ENCODE measurements at regions not wholly inside any gene's neighbourhood (a gene's known extent, or its start where the extent isn't known, plus 50 kb on each side); places are given as distances from the start of the nearest gene placed in this dataset.

GRCh38 chr1:70517444-70517843 is 106.4 kb downstream of the CTH start:
- Histone ChIP-seq H3K27ac (ENCODE audit: low read depth, low read length) (no peak overlapping the region), H2AFZ (ENCODE audit: low read length, unreplicated experiment) (no peak overlapping the region), H3K27me3 (ENCODE audit: insufficient read depth, low read length) (no peaks in the 10 kb centered on the region), H3K79me2 (ENCODE audit: control insufficient read depth, insufficient read depth, low read length, unreplicated experiment) (no peaks in the 10 kb centered on the region), H3K36me3 (ENCODE audit: insufficient read depth, low read length) (no peaks in the 10 kb centered on the region), H3K4me3 (ENCODE audit: low read depth, low read length) (no peak overlapping the region), H3K4me1 (ENCODE audit: control insufficient read depth, insufficient read depth, low read length, unreplicated experiment) (no peaks in the 10 kb centered on the region)

- H3K4me3 ChIP-seq (ENCODE audit: low read depth, low read length), result no peak overlapping the region
- H2AFZ ChIP-seq (ENCODE audit: low read length, unreplicated experiment), result no peak overlapping the region
- no peak overlapping the region for H3K27ac ChIP-seq (ENCODE audit: low read depth, low read length)
- H3K4me1 ChIP-seq (ENCODE audit: control insufficient read depth, insufficient read depth, low read length, unreplicated experiment), result no peaks in the 10 kb centered on the region
- no peaks in the 10 kb centered on the region for H3K36me3 ChIP-seq (ENCODE audit: insufficient read depth, low read length)
- no peaks in the 10 kb centered on the region for H3K79me2 ChIP-seq (ENCODE audit: control insufficient read depth, insufficient read depth, low read length, unreplicated experiment)
- no peaks in the 10 kb centered on the region for H3K27me3 ChIP-seq (ENCODE audit: insufficient read depth, low read length)
Measured at GRCh38 chr1:70518106-70518505, 107.0 kb downstream of the CTH start.

- Histone ChIP-seq H2AFZ (ENCODE audit: low read length, unreplicated experiment) (no peak overlapping the region), H3K4me1 (ENCODE audit: control insufficient read depth, insufficient read depth, low read length, unreplicated experiment) (no peaks in the 10 kb centered on the region)
Measured at GRCh38 chr1:70528590-70529333, 117.7 kb downstream of the CTH start.

GRCh38 chr1:70536708-70537366 is 125.8 kb downstream of the CTH start:
- no peak overlapping the region for H3K4me3 ChIP-seq (ENCODE audit: low read depth, low read length)
- no peaks in the 10 kb centered on the region for H3K79me2 ChIP-seq (ENCODE audit: control insufficient read depth, insufficient read depth, low read length, unreplicated experiment)
- no peak overlapping the region for H2AFZ ChIP-seq (ENCODE audit: low read length, unreplicated experiment)

More at GRCh38 chr1:70528590-70529333, 117.7 kb downstream of the CTH start:
- H3K27me3 ChIP-seq (ENCODE audit: insufficient read depth, low read length), result peaks cover 17% of the 10 kb centered on the region; the same call in 1 of the 2 replicates
- H3K4me3 ChIP-seq (ENCODE audit: low read depth, low read length), result no peak overlapping the region
- no peaks in the 10 kb centered on the region for H3K79me2 ChIP-seq (ENCODE audit: control insufficient read depth, insufficient read depth, low read length, unreplicated experiment)
- no peak overlapping the region for H3K27ac ChIP-seq (ENCODE audit: low read depth, low read length)
- H3K36me3 ChIP-seq (ENCODE audit: insufficient read depth, low read length), result no peaks in the 10 kb centered on the region

GRCh38 chr1:70537788-70538187 is 126.7 kb downstream of the CTH start:
- H2AFZ ChIP-seq (ENCODE audit: low read length, unreplicated experiment), result no peak overlapping the region

More at GRCh38 chr1:70536708-70537366, 125.8 kb downstream of the CTH start:
- Histone ChIP-seq H3K4me1 (ENCODE audit: control insufficient read depth, insufficient read depth, low read length, unreplicated experiment) (no peaks in the 10 kb centered on the region), H3K36me3 (ENCODE audit: insufficient read depth, low read length) (no peaks in the 10 kb centered on the region), H3K27ac (ENCODE audit: low read depth, low read length) (no peak overlapping the region), H3K27me3 (ENCODE audit: insufficient read depth, low read length) (peaks cover 34% of the 10 kb centered on the region)

GRCh38 chr1:70542030-70542429 is 131.0 kb downstream of the CTH start:
- no peak overlapping the region for H3K4me3 ChIP-seq (ENCODE audit: low read depth, low read length)
- H3K36me3 ChIP-seq (ENCODE audit: insufficient read depth, low read length), result no peaks in the 10 kb centered on the region
- H3K27me3 ChIP-seq (ENCODE audit: insufficient read depth, low read length), result peaks cover 14% of the 10 kb centered on the region; the same call in 1 of the 2 replicates
- H3K27ac ChIP-seq (ENCODE audit: low read depth, low read length), result no peak overlapping the region
- no peaks in the 10 kb centered on the region for H3K4me1 ChIP-seq (ENCODE audit: control insufficient read depth, insufficient read depth, low read length, unreplicated experiment)
- H3K79me2 ChIP-seq (ENCODE audit: control insufficient read depth, insufficient read depth, low read length, unreplicated experiment), result no peaks in the 10 kb centered on the region
- no peak overlapping the region for H2AFZ ChIP-seq (ENCODE audit: low read length, unreplicated experiment)

More at GRCh38 chr1:70537788-70538187, 126.7 kb downstream of the CTH start:
- H3K4me3 ChIP-seq (ENCODE audit: low read depth, low read length), result no peak overlapping the region
- no peaks in the 10 kb centered on the region for H3K79me2 ChIP-seq (ENCODE audit: control insufficient read depth, insufficient read depth, low read length, unreplicated experiment)
- no peaks in the 10 kb centered on the region for H3K36me3 ChIP-seq (ENCODE audit: insufficient read depth, low read length)
- H3K4me1 ChIP-seq (ENCODE audit: control insufficient read depth, insufficient read depth, low read length, unreplicated experiment), result no peaks in the 10 kb centered on the region
- no peak overlapping the region for H3K27ac ChIP-seq (ENCODE audit: low read depth, low read length)
- H3K27me3 ChIP-seq (ENCODE audit: insufficient read depth, low read length), result peaks cover 27% of the 10 kb centered on the region

DNA sequence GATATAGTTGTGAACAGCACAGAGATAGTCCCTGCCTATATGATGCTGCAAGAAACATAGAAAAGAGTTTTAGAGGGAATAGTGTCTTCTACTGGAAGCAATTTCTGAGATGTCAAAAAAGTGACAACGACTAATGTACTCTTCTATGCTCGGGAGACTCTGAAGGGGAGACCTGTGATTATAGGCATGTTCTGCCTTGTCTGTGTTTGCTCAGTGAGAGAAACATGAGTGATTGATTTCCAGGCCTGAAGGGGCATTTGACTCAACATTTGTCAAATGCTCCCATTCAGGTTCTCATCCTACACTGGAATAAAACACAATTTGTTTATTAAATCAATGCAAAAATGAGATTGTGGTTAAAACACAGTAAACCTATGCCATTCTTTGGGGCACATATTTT is 131.8 kb downstream of the CTH start:
- H3K4me1 ChIP-seq (ENCODE audit: control insufficient read depth, insufficient read depth, low read length, unreplicated experiment), result no peaks in the 10 kb centered on the region
- H3K4me3 ChIP-seq (ENCODE audit: low read depth, low read length), result no peak overlapping the region
- peaks cover 16% of the 10 kb centered on the region; the same call in 1 of the 2 replicates for H3K27me3 ChIP-seq (ENCODE audit: insufficient read depth, low read length)
- H3K27ac ChIP-seq (ENCODE audit: low read depth, low read length), result no peak overlapping the region
- no peaks in the 10 kb centered on the region for H3K79me2 ChIP-seq (ENCODE audit: control insufficient read depth, insufficient read depth, low read length, unreplicated experiment)
- no peak overlapping the region for H2AFZ ChIP-seq (ENCODE audit: low read length, unreplicated experiment)
- H3K36me3 ChIP-seq (ENCODE audit: insufficient read depth, low read length), result no peaks in the 10 kb centered on the region

- H3K27me3 ChIP-seq (ENCODE audit: insufficient read depth, low read length), result peaks cover 22% of the 10 kb centered on the region
- no peak overlapping the region for H2AFZ ChIP-seq (ENCODE audit: low read length, unreplicated experiment)
Measured at GRCh38 chr1:70546726-70547125, 135.7 kb downstream of the CTH start.

DNA sequence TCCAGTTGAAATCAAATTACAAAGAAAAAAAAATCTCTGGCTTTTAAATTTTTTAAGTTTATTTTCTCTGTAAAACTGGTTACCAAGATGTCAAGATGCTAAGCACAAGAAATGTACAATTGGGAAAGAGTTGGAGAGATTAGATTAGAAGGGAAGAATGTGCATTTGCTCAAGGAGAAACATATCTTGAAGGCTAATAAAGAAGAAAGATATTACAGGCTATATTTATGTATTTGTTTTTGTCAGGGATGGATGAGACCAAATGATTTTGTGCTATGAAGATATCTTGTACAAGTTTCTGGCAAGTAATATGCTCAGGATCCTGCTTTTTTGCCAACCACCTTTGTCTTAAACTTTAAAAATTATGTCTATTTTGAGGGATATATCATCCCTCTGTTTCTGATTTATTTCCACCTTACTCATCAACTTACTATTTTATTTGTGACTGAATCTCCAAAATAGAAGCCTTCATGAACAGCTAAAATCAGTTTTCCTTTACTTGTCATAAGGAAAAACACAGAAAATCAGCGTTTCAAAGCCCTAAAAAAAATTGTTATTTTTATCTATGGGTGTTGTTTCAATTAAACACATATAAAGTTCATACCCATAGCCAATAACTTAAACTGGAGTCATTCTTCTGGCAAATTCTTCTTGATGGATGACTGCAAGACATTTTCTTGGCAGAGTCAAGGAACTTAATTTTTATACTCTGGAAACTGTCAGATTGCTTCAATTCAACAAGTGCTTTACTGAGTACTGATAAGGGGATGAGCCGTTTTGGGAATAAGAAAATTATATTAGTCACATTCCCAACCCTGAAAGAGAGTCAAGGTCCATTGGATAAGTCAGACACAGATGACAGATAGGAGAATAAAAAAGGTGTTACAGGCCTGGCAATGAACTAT is 141.8 kb downstream of the CTH start:
- Histone ChIP-seq H3K4me1 (ENCODE audit: control insufficient read depth, insufficient read depth, low read length, unreplicated experiment) (no peaks in the 10 kb centered on the region), H3K79me2 (ENCODE audit: control insufficient read depth, insufficient read depth, low read length, unreplicated experiment) (no peaks in the 10 kb centered on the region), H3K27ac (ENCODE audit: low read depth, low read length) (no peak overlapping the region), H3K27me3 (ENCODE audit: insufficient read depth, low read length) (peaks cover 52% of the 10 kb centered on the region), H3K36me3 (ENCODE audit: insufficient read depth, low read length) (no peaks in the 10 kb centered on the region), H3K4me3 (ENCODE audit: low read depth, low read length) (no peak overlapping the region), H2AFZ (ENCODE audit: low read length, unreplicated experiment) (no peak overlapping the region)

More at GRCh38 chr1:70546726-70547125, 135.7 kb downstream of the CTH start:
- Histone ChIP-seq H3K79me2 (ENCODE audit: control insufficient read depth, insufficient read depth, low read length, unreplicated experiment) (no peaks in the 10 kb centered on the region), H3K27ac (ENCODE audit: low read depth, low read length) (no peak overlapping the region), H3K4me1 (ENCODE audit: control insufficient read depth, insufficient read depth, low read length, unreplicated experiment) (no peaks in the 10 kb centered on the region), H3K36me3 (ENCODE audit: insufficient read depth, low read length) (no peaks in the 10 kb centered on the region), H3K4me3 (ENCODE audit: low read depth, low read length) (no peak overlapping the region)

- H3K36me3 ChIP-seq (ENCODE audit: insufficient read depth, low read length), result no peaks in the 10 kb centered on the region
- H3K27ac ChIP-seq (ENCODE audit: low read depth, low read length), result no peak overlapping the region
- H3K4me3 ChIP-seq (ENCODE audit: low read depth, low read length), result no peak overlapping the region
- peaks cover 47% of the 10 kb centered on the region for H3K27me3 ChIP-seq (ENCODE audit: insufficient read depth, low read length)
- no peak overlapping the region for H2AFZ ChIP-seq (ENCODE audit: low read length, unreplicated experiment)
- no peaks in the 10 kb centered on the region for H3K4me1 ChIP-seq (ENCODE audit: control insufficient read depth, insufficient read depth, low read length, unreplicated experiment)
- no peaks in the 10 kb centered on the region for H3K79me2 ChIP-seq (ENCODE audit: control insufficient read depth, insufficient read depth, low read length, unreplicated experiment)
Measured at GRCh38 chr1:70553567-70553956, 142.5 kb downstream of the CTH start.
